HFFc6 (cell line): ENCODE measurements at regions not wholly inside any gene's neighbourhood (a gene's known extent, or its start where the extent isn't known, plus 50 kb on each side); places are given as distances from the start of the nearest gene placed in this dataset.

Experiments
- DNase-seq: peaks from one replicate; pipeline ENCODE4 v3.0.0-alpha.2; 2018
- H3K27ac Mint-ChIP-seq: 2 replicates; pipeline ENCODE4 v1.8.0; 2020; ENCODE audit warnings: mild to moderate bottlenecking, mixed read lengths
- H3K27me3 Mint-ChIP-seq: 2 replicates; pipeline ENCODE4 v1.8.0; 2021; ENCODE audit warnings: mild to moderate bottlenecking, moderate library complexity, mixed read lengths; ENCODE audit not compliant: insufficient read depth
- H3K36me3 Mint-ChIP-seq: 2 replicates; pipeline ENCODE4 v1.8.0; 2021; ENCODE audit warnings: low read depth, mixed read lengths
- H3K4me1 Mint-ChIP-seq: 2 replicates; pipeline ENCODE4 v1.8.0; 2020; ENCODE audit warnings: low read depth, mixed read lengths
- H3K4me3 Mint-ChIP-seq: 2 replicates; pipeline ENCODE4 v1.8.0; 2020; ENCODE audit warnings: mild to moderate bottlenecking, moderate library complexity, mixed read lengths
- H3K9me3 Mint-ChIP-seq: 2 replicates; pipeline ENCODE4 v1.8.0; 2020; ENCODE audit warnings: mild to moderate bottlenecking, mixed read lengths
- TF ChIP-seq, protein P1 (sequence below): fragments of 200-600 bp; sonication (generic); IDR thresholded peaks from 2 replicates; pipeline ENCODE4 v1.5.0; 2021; ENCODE audit warnings: antibody characterized with exemption, mild to moderate bottlenecking

DNA sequence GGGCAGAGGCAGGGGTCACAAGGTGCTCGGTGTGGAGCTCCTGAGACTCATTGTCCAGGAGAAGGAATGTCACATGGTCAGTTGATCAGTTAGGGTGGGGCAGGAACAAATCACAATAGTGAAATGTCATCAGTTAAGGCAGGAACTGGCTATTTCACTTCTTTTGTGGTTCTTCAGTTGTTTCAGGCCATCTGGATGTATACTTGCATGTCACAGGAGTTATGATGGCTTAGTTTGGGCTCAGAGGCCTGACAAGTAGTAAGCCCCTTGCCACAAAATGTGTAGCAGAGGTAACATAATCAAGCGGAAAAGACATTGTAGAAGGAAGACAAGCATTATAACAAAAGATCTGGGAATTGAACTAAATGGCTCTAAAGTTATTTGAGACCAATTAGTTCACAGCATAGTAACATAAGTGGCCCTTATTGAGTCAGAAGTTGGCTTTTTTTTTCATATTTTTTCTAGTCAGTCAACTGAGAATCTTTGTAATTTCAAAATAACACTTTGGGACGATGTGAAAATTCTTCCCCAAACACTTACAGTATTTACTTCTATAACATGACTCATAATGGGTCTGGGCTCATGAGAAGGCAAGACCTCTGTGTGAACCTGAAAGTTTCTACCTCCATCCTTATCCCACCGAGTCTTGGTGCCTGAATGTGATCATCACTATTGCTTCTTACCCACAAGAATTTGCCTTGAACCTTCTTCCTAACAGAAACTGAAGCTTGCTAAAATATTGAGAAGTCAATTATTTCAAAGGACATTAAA lies 137.0 kb upstream of the DPT start:
- H3K4me1 Mint-ChIP-seq: no peaks in the 10 kb centered on the region
- peaks cover 14% of the 10 kb centered on the region for H3K9me3 Mint-ChIP-seq

DNA sequence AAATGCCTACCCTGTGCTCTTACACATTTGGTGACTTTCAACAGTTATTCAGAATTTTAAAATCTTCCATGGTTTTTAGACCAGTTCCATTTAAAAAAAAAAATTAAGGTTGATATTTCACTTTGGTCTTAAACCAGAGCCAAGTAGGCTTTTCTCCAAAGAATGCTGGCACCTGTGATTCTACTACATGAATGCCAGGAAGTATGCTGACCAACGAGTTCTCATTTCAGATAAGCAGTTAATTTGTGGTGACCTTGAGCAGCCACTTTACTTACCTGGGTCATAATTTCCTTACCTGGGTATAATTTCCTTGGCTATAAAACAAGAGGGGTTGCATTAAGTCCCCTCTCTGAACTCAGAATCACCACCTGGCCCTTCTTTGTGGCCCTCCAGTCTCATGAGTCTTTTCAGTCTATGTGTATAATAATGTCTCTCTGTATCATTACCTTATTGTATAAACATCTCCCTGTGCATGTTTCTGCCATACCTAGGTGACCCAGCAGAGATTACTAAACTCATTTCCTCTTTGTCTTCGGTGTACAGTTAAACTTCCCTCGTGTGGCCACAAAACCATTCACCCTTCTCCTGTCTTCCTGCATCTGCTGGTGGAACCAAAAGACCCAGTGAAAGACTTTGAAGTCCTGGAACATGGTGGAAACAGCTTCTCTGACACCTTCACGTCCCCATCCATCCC lies 139.1 kb upstream of the DPT start:
- Mint-ChIP-seq H3K36me3 (no peaks in the 10 kb centered on the region), H3K27ac (no peak overlapping the region), H3K4me1 (no peaks in the 10 kb centered on the region), H3K27me3 (peaks cover 3% of the 10 kb centered on the region; the same call in 1 of the 2 replicates), H3K9me3 (peaks cover 21% of the 10 kb centered on the region), H3K4me3 (no peak overlapping the region)
- TF ChIP-seq, protein P1, sequence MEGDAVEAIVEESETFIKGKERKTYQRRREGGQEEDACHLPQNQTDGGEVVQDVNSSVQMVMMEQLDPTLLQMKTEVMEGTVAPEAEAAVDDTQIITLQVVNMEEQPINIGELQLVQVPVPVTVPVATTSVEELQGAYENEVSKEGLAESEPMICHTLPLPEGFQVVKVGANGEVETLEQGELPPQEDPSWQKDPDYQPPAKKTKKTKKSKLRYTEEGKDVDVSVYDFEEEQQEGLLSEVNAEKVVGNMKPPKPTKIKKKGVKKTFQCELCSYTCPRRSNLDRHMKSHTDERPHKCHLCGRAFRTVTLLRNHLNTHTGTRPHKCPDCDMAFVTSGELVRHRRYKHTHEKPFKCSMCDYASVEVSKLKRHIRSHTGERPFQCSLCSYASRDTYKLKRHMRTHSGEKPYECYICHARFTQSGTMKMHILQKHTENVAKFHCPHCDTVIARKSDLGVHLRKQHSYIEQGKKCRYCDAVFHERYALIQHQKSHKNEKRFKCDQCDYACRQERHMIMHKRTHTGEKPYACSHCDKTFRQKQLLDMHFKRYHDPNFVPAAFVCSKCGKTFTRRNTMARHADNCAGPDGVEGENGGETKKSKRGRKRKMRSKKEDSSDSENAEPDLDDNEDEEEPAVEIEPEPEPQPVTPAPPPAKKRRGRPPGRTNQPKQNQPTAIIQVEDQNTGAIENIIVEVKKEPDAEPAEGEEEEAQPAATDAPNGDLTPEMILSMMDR: no peak
- no peak for DNase-seq

More for the DNA sequence above, 137.0 kb upstream of the DPT start:
- peaks cover 3% of the 10 kb centered on the region; the same call in 1 of the 2 replicates for H3K27me3 Mint-ChIP-seq
- no peak for DNase-seq
- no peak overlapping the region for H3K4me3 Mint-ChIP-seq
- TF ChIP-seq, protein P1: no peak
- no peak overlapping the region for H3K27ac Mint-ChIP-seq
- H3K36me3 Mint-ChIP-seq: no peaks in the 10 kb centered on the region

DNA sequence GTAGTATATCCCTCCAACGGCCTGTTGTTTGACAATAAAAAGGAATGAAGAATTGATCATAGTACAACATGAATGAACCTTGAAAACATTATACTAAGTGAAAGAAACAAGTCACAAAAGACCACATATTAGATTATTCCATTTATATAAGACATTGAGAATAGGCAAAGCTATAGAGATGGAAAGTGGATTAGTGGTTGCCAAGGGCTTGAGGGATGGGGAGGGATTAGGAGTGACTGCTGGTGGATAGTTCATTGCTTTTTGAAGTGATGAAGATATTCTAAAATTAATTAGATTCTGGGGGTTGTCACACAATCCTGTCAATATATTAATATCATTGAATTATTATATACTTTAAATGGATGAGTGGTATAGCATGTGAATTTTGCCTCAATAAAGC lies 142.5 kb upstream of the DPT start:
- H3K27ac Mint-ChIP-seq: no peak overlapping the region
- no peaks in the 10 kb centered on the region for H3K4me1 Mint-ChIP-seq
- H3K36me3 Mint-ChIP-seq: no peaks in the 10 kb centered on the region
- H3K9me3 Mint-ChIP-seq: peaks cover 12% of the 10 kb centered on the region
- TF ChIP-seq, protein P1: no peak
- H3K27me3 Mint-ChIP-seq: no peaks in the 10 kb centered on the region; the same call in 1 of the 2 replicates
- DNase-seq: no peak
- H3K4me3 Mint-ChIP-seq: no peak overlapping the region

DNA sequence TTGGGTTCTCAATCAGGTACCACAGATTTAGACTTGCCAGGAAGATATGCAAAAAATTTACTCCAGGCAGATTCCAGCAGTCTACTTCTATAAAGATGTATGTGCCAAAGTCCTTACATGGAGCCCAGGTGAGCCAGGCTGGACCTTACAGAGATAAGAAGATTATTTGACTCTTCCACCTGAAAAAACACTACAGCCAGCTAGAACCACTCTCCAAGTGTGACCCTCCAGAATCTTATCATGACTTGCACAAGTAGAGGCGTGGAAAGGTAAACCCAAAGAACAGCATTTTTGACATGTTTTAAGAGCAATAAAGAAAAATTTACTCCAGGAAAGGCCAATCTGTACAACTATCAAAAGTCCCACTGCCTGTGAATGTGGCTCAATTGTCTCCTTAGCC lies 146.8 kb upstream of the DPT start:
- no peak overlapping the region for H3K27ac Mint-ChIP-seq
- peaks cover 7% of the 10 kb centered on the region for H3K9me3 Mint-ChIP-seq
- H3K4me3 Mint-ChIP-seq: no peak overlapping the region

DNA sequence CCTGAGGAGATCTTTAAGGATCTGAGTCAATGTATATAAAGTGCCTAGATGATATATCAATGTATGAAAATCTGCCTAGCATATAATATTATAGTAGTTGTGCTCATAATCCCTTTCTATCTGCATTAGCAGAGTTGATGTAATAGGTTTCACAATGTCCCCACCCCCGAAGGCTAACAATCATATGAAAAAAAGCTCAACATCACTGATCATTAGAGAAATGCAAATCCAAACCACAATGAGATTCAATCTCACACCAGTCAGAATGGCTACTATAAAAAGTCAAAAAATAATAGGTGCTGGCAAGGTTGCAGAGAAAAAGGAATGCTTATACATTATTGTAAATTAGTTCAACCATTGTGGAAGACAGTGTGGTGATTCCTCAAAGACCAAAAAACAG lies 147.8 kb upstream of the DPT start:
- TF ChIP-seq, protein P1: no peak

More for the DNA sequence above, 146.8 kb upstream of the DPT start:
- Mint-ChIP-seq H3K27me3 (peaks cover 3% of the 10 kb centered on the region; the same call in 1 of the 2 replicates), H3K36me3 (no peaks in the 10 kb centered on the region), H3K4me1 (no peaks in the 10 kb centered on the region)
- no peak for DNase-seq
- TF ChIP-seq, protein P1: no peak

More for the DNA sequence above, 147.8 kb upstream of the DPT start:
- no peak overlapping the region for H3K4me3 Mint-ChIP-seq
- no peak overlapping the region for H3K27ac Mint-ChIP-seq
- no peaks in the 10 kb centered on the region for H3K36me3 Mint-ChIP-seq
- no peaks in the 10 kb centered on the region for H3K4me1 Mint-ChIP-seq
- peaks cover 7% of the 10 kb centered on the region for H3K9me3 Mint-ChIP-seq
- peaks cover 3% of the 10 kb centered on the region; the same call in 1 of the 2 replicates for H3K27me3 Mint-ChIP-seq
- DNase-seq: no peak
